ENCODE measurements at regions not wholly inside any gene's neighbourhood (a gene's known extent, or its start where the extent isn't known, plus 50 kb on each side); places are given as distances from the start of the nearest gene placed in this dataset.

DNA sequence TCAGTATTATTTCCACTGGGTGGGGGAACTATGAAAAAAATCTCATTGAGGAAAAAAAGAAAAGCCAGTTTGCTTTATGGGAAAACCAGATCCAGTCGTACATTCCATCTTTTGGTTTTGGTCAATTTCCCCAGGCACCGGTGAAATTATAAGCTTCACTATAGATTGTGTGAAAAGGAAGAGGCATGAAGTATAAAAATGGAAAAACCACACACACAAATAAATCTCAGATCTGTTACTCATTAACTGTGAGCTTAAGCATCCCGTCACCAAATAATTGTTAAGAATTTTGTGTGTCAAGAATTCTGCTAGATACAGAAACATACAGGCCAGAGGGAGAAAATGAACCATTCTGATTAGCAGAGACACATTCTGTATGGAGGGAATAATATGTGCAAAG lies 405.5 kb upstream of the CELF2 start:
- TF ChIP-seq TAF1 (IDR thresholded peaks at IDR 0.05; ENCODE audit: borderline replicate concordance, low read depth, low read length) (no peak), POLR2A (IDR thresholded peaks at IDR 0.05; ENCODE audit: low read depth, low read length) (no peak), POLR2AphosphoS5 (IDR thresholded peaks at IDR 0.05; ENCODE audit: low read depth, low read length) (no peak)
- FAIRE-seq (no peak), DNase-seq (ENCODE audit: insufficient read length) (no peak)

DNA sequence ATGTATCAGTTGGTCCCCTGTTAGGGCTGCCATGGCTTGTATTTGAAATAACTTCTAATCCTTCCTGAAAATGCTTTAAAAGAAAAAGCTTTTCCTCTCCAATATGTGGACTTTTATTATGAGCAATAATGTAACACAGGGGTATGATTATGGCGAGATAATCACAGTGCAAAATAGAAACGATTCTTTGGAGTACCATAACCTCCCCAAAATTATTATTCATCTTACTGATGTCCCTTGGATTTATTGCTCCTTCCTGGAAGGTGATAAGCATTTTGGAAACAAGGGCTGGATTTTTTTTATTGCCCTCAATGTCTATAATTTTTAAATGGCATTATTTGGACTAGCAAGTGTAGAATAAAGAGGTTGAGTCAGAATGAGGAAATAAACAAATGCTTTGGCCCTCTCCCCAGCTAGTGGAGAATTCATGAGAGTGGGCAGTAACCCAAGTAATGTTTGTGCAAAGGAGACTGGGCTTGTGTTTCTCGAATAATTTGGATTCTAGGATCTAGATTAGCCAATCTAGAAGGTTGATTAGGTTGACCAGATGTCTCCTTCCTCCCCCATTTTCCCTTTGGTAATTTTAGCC lies 403.9 kb upstream of the CELF2 start:
- FAIRE-seq (no peak), DNase-seq (ENCODE audit: insufficient read length) (no peak)
- TF ChIP-seq TAF1 (IDR thresholded peaks at IDR 0.05; ENCODE audit: borderline replicate concordance, low read depth, low read length) (no peak), POLR2A (IDR thresholded peaks at IDR 0.05; ENCODE audit: low read depth, low read length) (no peak), POLR2AphosphoS5 (IDR thresholded peaks at IDR 0.05; ENCODE audit: low read depth, low read length) (no peak)

DNA sequence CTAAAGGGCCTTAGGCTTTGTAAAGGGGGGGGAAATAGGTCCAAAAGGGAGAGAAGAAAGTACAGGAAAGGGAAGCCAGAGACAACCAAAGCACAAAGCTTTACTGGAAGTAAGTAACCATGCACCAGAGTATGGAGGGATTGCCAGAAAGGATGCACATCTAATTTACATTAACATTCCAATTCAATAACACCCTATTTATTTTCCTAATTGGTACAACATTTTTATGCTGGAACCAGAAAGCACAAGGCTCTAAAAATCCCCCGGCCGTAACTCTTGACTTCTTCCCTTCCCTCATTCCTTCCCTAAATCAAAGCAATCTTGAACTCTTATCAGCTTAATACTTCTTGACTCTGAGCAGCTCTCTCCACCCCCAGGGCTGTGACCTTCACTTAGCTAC lies 400.0 kb upstream of the CELF2 start:
- no peak for TF ChIP-seq POLR2AphosphoS5 (IDR thresholded peaks at IDR 0.05; ENCODE audit: low read depth, low read length)
- no peak for FAIRE-seq
- DNase-seq (ENCODE audit: insufficient read length): no peak

DNA sequence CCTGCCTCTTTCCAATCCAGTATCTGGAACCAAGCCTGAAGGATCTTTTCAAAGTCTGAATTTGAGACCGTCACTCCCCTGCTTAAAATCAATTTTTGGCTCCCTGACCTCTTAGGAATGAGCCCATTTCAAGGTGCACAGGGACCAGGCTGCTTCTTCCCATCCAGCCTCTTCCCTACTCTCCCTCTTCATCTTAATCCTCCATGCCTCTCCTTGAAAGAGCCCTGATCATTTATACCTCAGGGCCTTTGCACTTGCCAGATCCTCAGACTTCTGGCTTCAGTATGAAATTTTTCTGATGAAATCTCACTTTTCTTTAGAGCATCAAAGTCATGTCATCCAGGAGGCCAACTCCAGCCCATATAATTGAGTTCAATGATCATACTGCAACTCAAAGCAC lies 399.5 kb upstream of the CELF2 start:
- TF ChIP-seq TAF1 (IDR thresholded peaks at IDR 0.05; ENCODE audit: borderline replicate concordance, low read depth, low read length) (no peak), POLR2AphosphoS5 (IDR thresholded peaks at IDR 0.05; ENCODE audit: low read depth, low read length) (no peak)
- FAIRE-seq: no peak
- no peak for DNase-seq (ENCODE audit: insufficient read length)

DNA sequence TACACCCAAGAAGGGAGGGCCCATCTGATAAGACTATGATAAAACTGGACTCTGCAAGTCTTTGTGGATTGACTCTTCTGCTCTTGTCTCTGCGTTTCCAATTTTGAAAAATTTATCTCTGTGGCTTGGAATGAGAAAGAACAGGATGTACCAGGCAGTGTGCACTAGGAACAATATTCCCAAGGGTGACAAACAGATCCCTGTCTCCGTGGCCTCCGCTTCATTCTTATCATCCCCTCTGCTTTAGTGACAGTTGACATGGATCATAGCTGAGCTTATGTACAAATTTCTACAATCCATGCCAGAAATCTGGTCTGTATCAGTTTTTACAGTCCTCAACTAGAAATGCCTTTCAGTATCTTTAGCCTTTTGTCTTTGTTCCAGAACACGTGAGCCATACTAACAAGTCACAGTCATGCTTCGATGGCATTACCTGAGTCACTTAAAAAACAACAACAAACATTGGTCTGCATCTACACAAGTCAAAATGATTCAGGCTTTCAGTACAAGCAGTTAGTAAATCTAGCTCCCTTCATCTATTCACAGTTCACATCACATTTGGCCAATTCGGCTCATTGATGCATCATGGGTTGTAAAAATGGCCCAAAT lies 393.6 kb upstream of the CELF2 start:
- TF ChIP-seq TAF1 (IDR thresholded peaks at IDR 0.05; ENCODE audit: borderline replicate concordance, low read depth, low read length) (no peak), POLR2AphosphoS5 (IDR thresholded peaks at IDR 0.05; ENCODE audit: low read depth, low read length) (no peak), POLR2A (IDR thresholded peaks at IDR 0.05; ENCODE audit: low read depth, low read length) (no peak)
- DNase-seq (ENCODE audit: insufficient read length) (no peak), FAIRE-seq (no peak)

DNA sequence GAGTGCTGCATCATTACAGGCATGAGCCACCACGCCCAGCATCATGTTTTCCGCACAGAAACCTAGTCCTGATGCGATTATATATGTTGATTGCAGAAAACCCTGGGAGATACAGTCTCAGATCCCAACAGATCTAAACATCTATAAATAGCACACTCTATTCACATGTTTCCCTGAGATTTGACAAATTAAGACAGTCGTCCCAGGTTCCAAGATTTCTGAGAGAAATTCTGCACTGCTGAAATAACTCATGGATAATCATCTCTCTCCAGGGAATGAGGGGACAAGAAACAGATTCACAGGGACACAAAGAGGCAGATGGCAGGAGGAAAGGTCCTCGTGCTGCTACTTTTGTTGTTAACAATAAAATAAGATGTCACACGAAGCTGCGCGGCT lies 393.1 kb upstream of the CELF2 start:
- FAIRE-seq (no peak), DNase-seq (ENCODE audit: insufficient read length) (no peak)
- TF ChIP-seq POLR2AphosphoS5 (IDR thresholded peaks at IDR 0.05; ENCODE audit: low read depth, low read length): no peak
- no peak for TF ChIP-seq POLR2A (IDR thresholded peaks at IDR 0.05; ENCODE audit: low read depth, low read length)

DNA sequence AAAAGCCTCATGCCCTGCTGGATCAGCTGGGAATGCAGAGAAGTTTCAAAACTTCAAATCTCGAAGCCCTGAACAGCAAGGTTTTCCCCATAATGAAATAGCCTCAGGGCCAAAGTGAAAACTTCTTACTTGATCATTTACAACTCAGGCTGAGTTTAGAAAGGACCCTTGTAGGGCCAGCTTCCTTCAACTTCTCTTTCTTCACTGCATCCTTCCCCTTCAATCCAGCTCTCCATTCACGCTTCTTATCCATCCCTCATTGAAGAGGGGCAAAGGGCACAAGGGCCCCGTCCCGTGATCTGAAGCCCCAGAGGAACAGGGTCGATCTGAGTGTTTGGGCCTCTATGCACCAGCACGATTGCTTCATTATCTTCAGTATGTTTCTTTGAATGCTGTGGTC lies 392.2 kb upstream of the CELF2 start:
- DNase-seq (ENCODE audit: insufficient read length) (no peak), FAIRE-seq (no peak)
- TF ChIP-seq TAF1 (IDR thresholded peaks at IDR 0.05; ENCODE audit: borderline replicate concordance, low read depth, low read length): no peak
- TF ChIP-seq POLR2A (IDR thresholded peaks at IDR 0.05; ENCODE audit: low read depth, low read length): no peak
- TF ChIP-seq POLR2AphosphoS5 (IDR thresholded peaks at IDR 0.05; ENCODE audit: low read depth, low read length): no peak

DNA sequence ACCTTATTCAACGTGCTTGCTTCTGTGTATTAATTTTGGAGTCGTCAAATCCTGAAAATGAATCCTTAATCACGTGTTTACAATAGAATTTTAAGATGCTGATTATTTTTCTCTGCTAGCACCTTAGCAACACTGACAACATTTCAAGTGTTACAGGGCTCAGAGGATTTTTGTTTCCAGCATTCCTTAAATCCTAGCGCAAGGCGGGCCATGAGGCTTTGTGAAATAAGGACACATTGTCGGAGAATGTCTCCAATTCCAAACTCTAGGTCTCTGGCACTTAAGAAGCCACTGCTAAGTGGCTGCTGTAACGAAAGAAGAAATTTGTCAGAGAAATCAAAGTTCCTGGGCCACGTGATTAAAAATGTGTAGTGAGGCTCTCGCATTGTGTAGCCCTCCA lies 390.9 kb upstream of the CELF2 start:
- TF ChIP-seq POLR2AphosphoS5 (IDR thresholded peaks at IDR 0.05; ENCODE audit: low read depth, low read length) (no peak), POLR2A (IDR thresholded peaks at IDR 0.05; ENCODE audit: low read depth, low read length) (no peak), TAF1 (IDR thresholded peaks at IDR 0.05; ENCODE audit: borderline replicate concordance, low read depth, low read length) (no peak)
- DNase-seq (ENCODE audit: insufficient read length) (no peak), FAIRE-seq (no peak)

DNA sequence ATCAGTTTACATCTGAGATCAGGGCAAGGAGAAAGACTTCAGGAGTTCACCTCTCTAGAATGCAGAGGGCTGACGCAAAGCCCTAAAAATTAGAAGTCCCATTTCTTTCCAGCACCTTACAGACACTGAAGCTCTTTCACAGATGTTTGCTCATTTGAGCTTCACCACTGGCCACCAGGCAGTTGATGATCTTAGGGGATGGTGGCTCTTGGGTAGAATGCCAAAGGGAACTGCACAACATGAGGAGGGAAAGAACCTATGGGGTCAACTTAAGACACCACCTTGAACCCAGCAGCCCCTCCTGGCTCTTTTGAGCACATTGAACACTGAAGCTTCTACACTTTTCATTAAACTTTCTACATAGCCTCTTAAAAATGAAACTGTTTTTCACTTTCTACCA lies 390.3 kb upstream of the CELF2 start:
- TF ChIP-seq POLR2A (IDR thresholded peaks at IDR 0.05; ENCODE audit: low read depth, low read length) (no peak), TAF1 (IDR thresholded peaks at IDR 0.05; ENCODE audit: borderline replicate concordance, low read depth, low read length) (no peak), POLR2AphosphoS5 (IDR thresholded peaks at IDR 0.05; ENCODE audit: low read depth, low read length) (no peak)
- FAIRE-seq: no peak
- DNase-seq (ENCODE audit: insufficient read length): no peak

DNA sequence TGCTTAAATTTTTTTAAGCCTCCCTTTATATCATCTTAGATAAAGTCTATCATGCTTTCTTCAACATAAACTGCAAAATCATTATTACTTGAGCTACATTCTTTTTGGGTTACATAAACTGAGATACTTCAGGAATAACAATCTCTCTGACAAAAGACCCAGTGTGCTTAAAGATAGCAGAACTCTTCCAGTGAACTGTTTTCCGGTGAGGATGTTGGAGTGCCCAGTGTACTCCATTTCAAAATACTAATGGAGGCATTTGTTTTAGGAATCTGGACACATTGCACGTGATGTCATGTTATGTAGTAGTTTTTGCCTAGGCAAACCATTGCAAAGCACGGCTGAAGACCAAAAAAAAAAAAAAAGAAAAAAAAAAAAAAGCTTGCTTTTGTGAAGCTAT lies 388.2 kb upstream of the CELF2 start:
- DNase-seq (ENCODE audit: insufficient read length) (no peak), FAIRE-seq (no peak)
- no peak for TF ChIP-seq POLR2AphosphoS5 (IDR thresholded peaks at IDR 0.05; ENCODE audit: low read depth, low read length)
- no peak for TF ChIP-seq POLR2A (IDR thresholded peaks at IDR 0.05; ENCODE audit: low read depth, low read length)
- TF ChIP-seq TAF1 (IDR thresholded peaks at IDR 0.05; ENCODE audit: borderline replicate concordance, low read depth, low read length): no peak

DNA sequence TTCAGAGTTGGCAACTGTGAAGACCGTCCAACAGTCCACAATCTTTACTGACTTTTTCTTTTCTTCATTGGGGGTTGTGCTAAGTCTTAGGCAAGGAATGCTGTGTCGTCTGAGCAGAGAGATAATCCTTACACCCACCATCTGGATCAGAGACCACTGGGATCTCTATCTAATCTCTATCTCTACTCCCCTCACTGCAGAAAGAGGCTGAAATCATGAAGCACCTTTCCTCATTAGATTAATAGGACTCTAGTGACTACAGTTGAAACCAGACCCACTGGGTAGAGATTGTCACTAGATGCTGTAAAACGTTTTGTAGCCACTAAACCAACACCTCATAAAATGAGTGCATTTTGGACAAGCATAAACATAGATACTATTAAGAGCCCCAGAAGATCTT lies 387.4 kb upstream of the CELF2 start:
- FAIRE-seq (no peak), DNase-seq (ENCODE audit: insufficient read length) (no peak)
- TF ChIP-seq TAF1 (IDR thresholded peaks at IDR 0.05; ENCODE audit: borderline replicate concordance, low read depth, low read length): no peak
- no peak for TF ChIP-seq POLR2AphosphoS5 (IDR thresholded peaks at IDR 0.05; ENCODE audit: low read depth, low read length)
- no peak for TF ChIP-seq POLR2A (IDR thresholded peaks at IDR 0.05; ENCODE audit: low read depth, low read length)

DNA sequence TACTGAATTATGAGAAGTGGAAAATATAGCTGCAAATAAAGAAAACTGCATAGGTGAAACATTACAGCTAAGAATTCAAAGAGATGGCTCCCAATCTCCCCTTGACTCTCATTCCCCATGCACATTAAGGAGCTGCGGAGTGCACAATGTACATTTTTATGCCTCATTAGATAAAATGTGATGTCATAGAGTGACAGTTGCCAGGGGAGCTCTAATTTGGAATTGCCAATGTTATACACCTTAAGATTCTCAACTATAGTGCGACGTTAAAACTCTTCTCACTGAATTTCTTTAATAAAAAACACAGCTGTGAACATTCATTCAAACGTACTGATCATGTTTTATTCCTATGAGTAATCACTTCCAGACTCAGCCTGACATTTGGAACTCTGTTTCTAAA lies 386.9 kb upstream of the CELF2 start:
- FAIRE-seq (no peak), DNase-seq (ENCODE audit: insufficient read length) (no peak)
- no peak for TF ChIP-seq POLR2A (IDR thresholded peaks at IDR 0.05; ENCODE audit: low read depth, low read length)
- no peak for TF ChIP-seq TAF1 (IDR thresholded peaks at IDR 0.05; ENCODE audit: borderline replicate concordance, low read depth, low read length)
- TF ChIP-seq POLR2AphosphoS5 (IDR thresholded peaks at IDR 0.05; ENCODE audit: low read depth, low read length): no peak

DNA sequence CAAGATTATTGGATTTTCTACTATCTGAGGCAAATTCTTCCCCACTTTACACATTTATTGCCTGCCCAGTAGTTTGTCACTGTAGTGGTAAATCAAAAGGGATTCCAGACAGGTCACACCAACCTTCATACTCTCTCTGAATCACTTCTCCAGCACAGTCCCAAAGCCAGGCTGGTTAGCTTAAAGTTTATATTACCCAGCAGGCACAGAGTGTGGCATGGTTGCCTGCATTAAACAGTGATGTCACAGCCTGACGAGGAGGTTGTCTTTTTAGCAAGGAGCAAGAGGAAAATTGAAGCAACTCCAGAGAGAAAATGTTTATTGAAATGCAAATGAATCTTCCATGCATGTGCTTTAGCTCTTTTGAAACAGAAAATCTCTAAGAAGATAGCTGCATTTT lies 375.5 kb upstream of the CELF2 start:
- DNase-seq (ENCODE audit: insufficient read length): no peak
- TF ChIP-seq POLR2AphosphoS5 (IDR thresholded peaks at IDR 0.05; ENCODE audit: low read depth, low read length): no peak
- no peak for TF ChIP-seq POLR2A (IDR thresholded peaks at IDR 0.05; ENCODE audit: low read depth, low read length)
- TF ChIP-seq TAF1 (IDR thresholded peaks at IDR 0.05; ENCODE audit: borderline replicate concordance, low read depth, low read length): no peak
- no peak for FAIRE-seq
